ENCODE measurements at regions not wholly inside any gene's neighbourhood (a gene's known extent, or its start where the extent isn't known, plus 50 kb on each side); places are given as distances from the start of the nearest gene placed in this dataset.

DNA sequence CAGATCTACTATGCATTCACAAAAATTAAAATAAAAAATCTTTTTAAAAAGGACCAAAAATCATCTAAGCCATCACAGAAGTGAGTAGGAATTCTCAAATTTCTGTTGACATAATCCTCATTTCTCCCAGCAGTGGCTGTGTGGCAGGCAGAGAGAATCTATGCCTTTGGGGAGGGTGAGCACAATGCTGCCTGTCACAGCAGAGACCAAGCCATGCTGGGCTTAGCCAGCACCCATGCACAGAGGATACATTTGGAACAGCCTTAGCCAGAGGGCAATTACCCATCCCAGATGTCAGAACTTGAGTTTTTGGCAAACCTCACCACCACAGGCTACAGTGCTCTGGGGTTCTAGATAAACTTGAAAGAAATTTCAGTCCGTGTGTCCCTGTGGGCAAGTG is 1274.8 kb upstream of the ADGRL3 start:
- Histone ChIP-seq H3K9me3 (ENCODE audit: low read length) (peaks cover 29% of the 10 kb centered on the region), H3K27ac (ENCODE audit: low read length) (no peak overlapping the region), H3K9me2 (replicated peaks; ENCODE audit: insufficient read depth, low read length) (no peaks in the 10 kb centered on the region), H3K4me2 (ENCODE audit: low read depth, low read length, poor library complexity, severe bottlenecking) (no peak overlapping the region), H3K36me3 (ENCODE audit: insufficient read depth, low read length) (no peaks in the 10 kb centered on the region), H2AFZ (ENCODE audit: low read length) (no peak overlapping the region), H3K4me1 (ENCODE audit: low read length) (no peaks in the 10 kb centered on the region), H4K20me1 (ENCODE audit: insufficient read depth, low read depth, low read length) (no peaks in the 10 kb centered on the region), H3K79me2 (ENCODE audit: low read length) (no peaks in the 10 kb centered on the region), H3K27me3 (ENCODE audit: low read length) (no peaks in the 10 kb centered on the region), H3K9ac (ENCODE audit: low read length) (no peak overlapping the region), H3K4me3 (ENCODE audit: low read length) (no peak overlapping the region)
- DNase-seq, result no peak

DNA sequence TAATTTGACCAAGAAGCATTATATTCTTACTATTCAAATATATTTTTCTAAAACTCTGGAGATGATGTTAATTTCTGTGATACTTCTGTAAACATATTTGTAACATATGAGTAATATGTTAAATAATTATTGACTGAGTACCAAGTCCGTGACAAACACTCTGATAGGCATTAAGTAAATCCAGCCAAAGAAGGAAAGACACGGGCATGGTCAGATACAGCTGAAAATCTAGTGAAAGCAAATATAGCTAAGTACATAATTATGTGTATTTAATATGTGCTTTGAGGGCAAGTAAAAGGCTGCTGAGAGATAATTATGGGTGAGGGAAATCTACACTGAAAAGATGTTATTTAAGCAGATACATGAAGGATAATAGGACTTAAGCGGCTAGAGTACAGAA is 1263.6 kb upstream of the ADGRL3 start:
- H3K27me3 ChIP-seq (ENCODE audit: low read length), result no peaks in the 10 kb centered on the region
- no peak overlapping the region for H3K27ac ChIP-seq (ENCODE audit: low read length)

DNA sequence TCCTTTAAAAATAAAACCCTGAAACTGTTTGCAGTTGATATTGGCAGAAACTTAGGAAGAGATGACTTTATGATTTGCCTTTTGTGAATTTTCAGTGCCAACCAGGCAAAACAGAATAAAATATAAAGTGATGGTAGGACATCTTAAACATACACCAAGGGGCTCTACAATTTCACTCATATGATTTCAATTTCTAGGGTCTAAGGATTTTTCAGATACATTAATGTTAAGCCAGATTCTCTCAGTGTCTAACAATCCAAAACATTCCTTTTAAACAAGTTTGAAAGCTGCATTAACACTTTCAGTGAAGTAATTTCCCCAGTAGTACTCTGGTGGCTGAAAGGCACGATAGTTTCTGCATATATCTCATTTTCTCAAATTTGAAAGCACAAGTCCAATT is 1262.0 kb upstream of the ADGRL3 start:
- Histone ChIP-seq H3K9ac (ENCODE audit: low read length) (no peak overlapping the region), H3K4me2 (ENCODE audit: low read depth, low read length, poor library complexity, severe bottlenecking) (no peak overlapping the region), H3K79me2 (ENCODE audit: low read length) (no peaks in the 10 kb centered on the region), H3K4me3 (ENCODE audit: low read length) (no peak overlapping the region), H2AFZ (ENCODE audit: low read length) (no peak overlapping the region), H4K20me1 (ENCODE audit: insufficient read depth, low read depth, low read length) (no peaks in the 10 kb centered on the region), H3K27ac (ENCODE audit: low read length) (no peak overlapping the region), H3K36me3 (ENCODE audit: insufficient read depth, low read length) (no peaks in the 10 kb centered on the region), H3K4me1 (ENCODE audit: low read length) (no peaks in the 10 kb centered on the region), H3K9me2 (replicated peaks; ENCODE audit: insufficient read depth, low read length) (no peaks in the 10 kb centered on the region), H3K9me3 (ENCODE audit: low read length) (peaks cover 32% of the 10 kb centered on the region), H3K27me3 (ENCODE audit: low read length) (no peaks in the 10 kb centered on the region)
- DNase-seq, result no peak

More for the DNA sequence above, 1263.6 kb upstream of the ADGRL3 start:
- H3K36me3 ChIP-seq (ENCODE audit: insufficient read depth, low read length), result no peaks in the 10 kb centered on the region
- no peaks in the 10 kb centered on the region for H4K20me1 ChIP-seq (ENCODE audit: insufficient read depth, low read depth, low read length)
- no peaks in the 10 kb centered on the region for H3K4me1 ChIP-seq (ENCODE audit: low read length)
- H3K9ac ChIP-seq (ENCODE audit: low read length), result no peak overlapping the region
- no peak overlapping the region for H2AFZ ChIP-seq (ENCODE audit: low read length)
- no peak for DNase-seq
- H3K4me2 ChIP-seq (ENCODE audit: low read depth, low read length, poor library complexity, severe bottlenecking), result no peak overlapping the region
- H3K9me2 ChIP-seq (replicated peaks; ENCODE audit: insufficient read depth, low read length), result no peaks in the 10 kb centered on the region
- H3K4me3 ChIP-seq (ENCODE audit: low read length), result no peak overlapping the region
- peaks cover 26% of the 10 kb centered on the region for H3K9me3 ChIP-seq (ENCODE audit: low read length)
- H3K79me2 ChIP-seq (ENCODE audit: low read length), result no peaks in the 10 kb centered on the region

- Histone ChIP-seq H3K4me1 (ENCODE audit: low read length) (no peaks in the 10 kb centered on the region), H3K9me2 (replicated peaks; ENCODE audit: insufficient read depth, low read length) (no peaks in the 10 kb centered on the region), H3K4me3 (ENCODE audit: low read length) (no peak overlapping the region), H3K27ac (ENCODE audit: low read length) (no peak overlapping the region), H4K20me1 (ENCODE audit: insufficient read depth, low read depth, low read length) (no peaks in the 10 kb centered on the region), H3K27me3 (ENCODE audit: low read length) (no peaks in the 10 kb centered on the region), H3K9me3 (ENCODE audit: low read length) (peaks cover 51% of the 10 kb centered on the region), H3K79me2 (ENCODE audit: low read length) (no peaks in the 10 kb centered on the region), H2AFZ (ENCODE audit: low read length) (no peak overlapping the region), H3K9ac (ENCODE audit: low read length) (no peak overlapping the region), H3K4me2 (ENCODE audit: low read depth, low read length, poor library complexity, severe bottlenecking) (no peak overlapping the region), H3K36me3 (ENCODE audit: insufficient read depth, low read length) (no peaks in the 10 kb centered on the region)
- DNase-seq, result no peak
Observed at GRCh38 chr4:59945277-59945676, 1254.8 kb upstream of the ADGRL3 start.

- H4K20me1 ChIP-seq (ENCODE audit: insufficient read depth, low read depth, low read length), result no peaks in the 10 kb centered on the region
- H3K27ac ChIP-seq (ENCODE audit: low read length), result no peak overlapping the region
- H3K79me2 ChIP-seq (ENCODE audit: low read length), result no peaks in the 10 kb centered on the region
- no peak for DNase-seq
- H3K27me3 ChIP-seq (ENCODE audit: low read length), result no peaks in the 10 kb centered on the region
- H3K4me3 ChIP-seq (ENCODE audit: low read length), result no peak overlapping the region
- H3K36me3 ChIP-seq (ENCODE audit: insufficient read depth, low read length), result no peaks in the 10 kb centered on the region
- H3K9me3 ChIP-seq (ENCODE audit: low read length), result peaks cover 51% of the 10 kb centered on the region
- H3K4me1 ChIP-seq (ENCODE audit: low read length), result no peaks in the 10 kb centered on the region
- H3K4me2 ChIP-seq (ENCODE audit: low read depth, low read length, poor library complexity, severe bottlenecking), result no peak overlapping the region
- H2AFZ ChIP-seq (ENCODE audit: low read length), result no peak overlapping the region
- H3K9ac ChIP-seq (ENCODE audit: low read length), result no peak overlapping the region
- H3K9me2 ChIP-seq (replicated peaks; ENCODE audit: insufficient read depth, low read length), result no peaks in the 10 kb centered on the region
Observed at GRCh38 chr4:59945716-59946115, 1254.4 kb upstream of the ADGRL3 start.

DNA sequence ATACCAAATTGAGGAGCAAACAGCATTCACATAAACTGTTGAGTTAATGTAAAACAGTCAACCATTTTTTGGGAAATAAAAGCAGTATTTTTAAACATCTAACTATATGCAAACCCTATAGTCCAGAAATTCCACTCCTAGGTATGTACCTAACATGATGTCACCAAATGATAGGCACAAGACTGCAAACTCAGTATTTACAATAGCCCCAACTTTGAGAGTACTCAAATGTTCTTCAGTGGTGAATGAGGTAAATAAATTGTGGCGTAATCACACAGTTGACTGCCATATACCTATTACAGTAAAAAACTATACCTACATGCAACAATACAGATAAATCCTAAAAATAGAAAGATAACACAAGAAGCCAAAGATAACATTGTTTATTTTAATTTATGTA is 1243.8 kb upstream of the ADGRL3 start:
- Histone ChIP-seq H3K4me3 (ENCODE audit: low read length) (no peak overlapping the region), H3K27me3 (ENCODE audit: low read length) (no peaks in the 10 kb centered on the region), H3K4me2 (ENCODE audit: low read depth, low read length, poor library complexity, severe bottlenecking) (no peak overlapping the region), H3K9ac (ENCODE audit: low read length) (no peak overlapping the region), H3K36me3 (ENCODE audit: insufficient read depth, low read length) (no peaks in the 10 kb centered on the region), H3K27ac (ENCODE audit: low read length) (no peak overlapping the region), H3K9me2 (replicated peaks; ENCODE audit: insufficient read depth, low read length) (no peaks in the 10 kb centered on the region), H2AFZ (ENCODE audit: low read length) (no peak overlapping the region), H4K20me1 (ENCODE audit: insufficient read depth, low read depth, low read length) (no peaks in the 10 kb centered on the region), H3K4me1 (ENCODE audit: low read length) (no peaks in the 10 kb centered on the region), H3K79me2 (ENCODE audit: low read length) (no peaks in the 10 kb centered on the region), H3K9me3 (ENCODE audit: low read length) (peaks cover 25% of the 10 kb centered on the region)
- DNase-seq, result no peak

GRCh38 chr4:59960143-59960542 is 1240.0 kb upstream of the ADGRL3 start:
- Histone ChIP-seq H3K79me2 (ENCODE audit: low read length) (no peaks in the 10 kb centered on the region), H3K9ac (ENCODE audit: low read length) (no peak overlapping the region), H3K36me3 (ENCODE audit: insufficient read depth, low read length) (no peaks in the 10 kb centered on the region), H4K20me1 (ENCODE audit: insufficient read depth, low read depth, low read length) (no peaks in the 10 kb centered on the region), H3K9me2 (replicated peaks; ENCODE audit: insufficient read depth, low read length) (no peaks in the 10 kb centered on the region), H3K4me3 (ENCODE audit: low read length) (no peak overlapping the region), H3K4me1 (ENCODE audit: low read length) (no peaks in the 10 kb centered on the region), H2AFZ (ENCODE audit: low read length) (no peak overlapping the region), H3K9me3 (ENCODE audit: low read length) (peaks cover 32% of the 10 kb centered on the region), H3K4me2 (ENCODE audit: low read depth, low read length, poor library complexity, severe bottlenecking) (no peak overlapping the region), H3K27ac (ENCODE audit: low read length) (no peak overlapping the region), H3K27me3 (ENCODE audit: low read length) (no peaks in the 10 kb centered on the region)
- no peak for DNase-seq

GRCh38 chr4:59966758-59967157 is 1233.4 kb upstream of the ADGRL3 start:
- H3K4me1 ChIP-seq (ENCODE audit: low read length), result no peaks in the 10 kb centered on the region

GRCh38 chr4:59968796-59969195 is 1231.3 kb upstream of the ADGRL3 start:
- Histone ChIP-seq H2AFZ (ENCODE audit: low read length) (no peak overlapping the region), H3K27me3 (ENCODE audit: low read length) (no peaks in the 10 kb centered on the region), H3K27ac (ENCODE audit: low read length) (no peak overlapping the region), H3K9me2 (replicated peaks; ENCODE audit: insufficient read depth, low read length) (no peaks in the 10 kb centered on the region), H3K4me1 (ENCODE audit: low read length) (no peaks in the 10 kb centered on the region), H3K9me3 (ENCODE audit: low read length) (peaks cover 28% of the 10 kb centered on the region), H3K9ac (ENCODE audit: low read length) (no peak overlapping the region), H3K79me2 (ENCODE audit: low read length) (no peaks in the 10 kb centered on the region), H4K20me1 (ENCODE audit: insufficient read depth, low read depth, low read length) (no peaks in the 10 kb centered on the region), H3K4me2 (ENCODE audit: low read depth, low read length, poor library complexity, severe bottlenecking) (no peak overlapping the region), H3K4me3 (ENCODE audit: low read length) (no peak overlapping the region), H3K36me3 (ENCODE audit: insufficient read depth, low read length) (no peaks in the 10 kb centered on the region)
- DNase-seq, result no peak

More at GRCh38 chr4:59966758-59967157, 1233.4 kb upstream of the ADGRL3 start:
- Histone ChIP-seq H3K9me2 (replicated peaks; ENCODE audit: insufficient read depth, low read length) (no peaks in the 10 kb centered on the region), H3K4me3 (ENCODE audit: low read length) (no peak overlapping the region), H3K79me2 (ENCODE audit: low read length) (no peaks in the 10 kb centered on the region), H2AFZ (ENCODE audit: low read length) (no peak overlapping the region), H3K9ac (ENCODE audit: low read length) (no peak overlapping the region), H3K9me3 (ENCODE audit: low read length) (peaks cover 32% of the 10 kb centered on the region), H3K27me3 (ENCODE audit: low read length) (no peaks in the 10 kb centered on the region), H3K36me3 (ENCODE audit: insufficient read depth, low read length) (no peaks in the 10 kb centered on the region), H3K27ac (ENCODE audit: low read length) (no peak overlapping the region), H3K4me2 (ENCODE audit: low read depth, low read length, poor library complexity, severe bottlenecking) (no peak overlapping the region), H4K20me1 (ENCODE audit: insufficient read depth, low read depth, low read length) (no peaks in the 10 kb centered on the region)
- no peak for DNase-seq

Data from Karpas-422 (cell line).